GM06990 (cell line): ENCODE measurements at regions not wholly inside any gene's neighbourhood (a gene's known extent, or its start where the extent isn't known, plus 50 kb on each side); places are given as distances from the start of the nearest gene placed in this dataset.

Experiments
- DNase-seq: peaks from one replicate; pipeline ENCODE4 v3.0.0-alpha.2; 2011; ENCODE audit not compliant: insufficient read length; ENCODE audit errors: extremely low read depth
- H3K27me3 ChIP-seq: replicated peaks from 2 replicates; pipeline ENCODE4 v1.6.0; 2011; ENCODE audit warnings: low read length; ENCODE audit not compliant: control insufficient read depth, insufficient read depth
- H3K36me3 ChIP-seq: 2 replicates; pipeline ENCODE4 v1.5.1; 2011; ENCODE audit warnings: low read length; ENCODE audit not compliant: control insufficient read depth, insufficient read depth
- H3K4me3 ChIP-seq: replicated peaks from 2 replicates; pipeline ENCODE4 v1.5.1; 2011; ENCODE audit warnings: low read depth, mild to moderate bottlenecking, control low read depth, low read length
- TF ChIP-seq, protein P1 (sequence below): IDR thresholded peaks from 2 replicates; pipeline ENCODE4 v1.5.1; 2011; ENCODE audit warnings: low read length, control low read depth, mild to moderate bottlenecking, inconsistent platforms; ENCODE audit not compliant: insufficient read depth, poor library complexity, severe bottlenecking

GRCh38 chr11:45483416-45483815 lies 182.0 kb downstream of the CHST1 start:
- H3K27me3 ChIP-seq = peaks cover 1% of the 10 kb centered on the region; the same call in 1 of the 2 replicates
- TF ChIP-seq, protein P1, sequence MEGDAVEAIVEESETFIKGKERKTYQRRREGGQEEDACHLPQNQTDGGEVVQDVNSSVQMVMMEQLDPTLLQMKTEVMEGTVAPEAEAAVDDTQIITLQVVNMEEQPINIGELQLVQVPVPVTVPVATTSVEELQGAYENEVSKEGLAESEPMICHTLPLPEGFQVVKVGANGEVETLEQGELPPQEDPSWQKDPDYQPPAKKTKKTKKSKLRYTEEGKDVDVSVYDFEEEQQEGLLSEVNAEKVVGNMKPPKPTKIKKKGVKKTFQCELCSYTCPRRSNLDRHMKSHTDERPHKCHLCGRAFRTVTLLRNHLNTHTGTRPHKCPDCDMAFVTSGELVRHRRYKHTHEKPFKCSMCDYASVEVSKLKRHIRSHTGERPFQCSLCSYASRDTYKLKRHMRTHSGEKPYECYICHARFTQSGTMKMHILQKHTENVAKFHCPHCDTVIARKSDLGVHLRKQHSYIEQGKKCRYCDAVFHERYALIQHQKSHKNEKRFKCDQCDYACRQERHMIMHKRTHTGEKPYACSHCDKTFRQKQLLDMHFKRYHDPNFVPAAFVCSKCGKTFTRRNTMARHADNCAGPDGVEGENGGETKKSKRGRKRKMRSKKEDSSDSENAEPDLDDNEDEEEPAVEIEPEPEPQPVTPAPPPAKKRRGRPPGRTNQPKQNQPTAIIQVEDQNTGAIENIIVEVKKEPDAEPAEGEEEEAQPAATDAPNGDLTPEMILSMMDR = no peak
- DNase-seq = no peak
- H3K4me3 ChIP-seq = no peak overlapping the region
- no peaks in the 10 kb centered on the region for H3K36me3 ChIP-seq

GRCh38 chr11:45482331-45482730 lies 183.1 kb downstream of the CHST1 start:
- DNase-seq = no peak
- Histone ChIP-seq H3K4me3 (no peak overlapping the region), H3K36me3 (no peaks in the 10 kb centered on the region), H3K27me3 (peaks cover 3% of the 10 kb centered on the region; the same call in 1 of the 2 replicates)
- TF ChIP-seq, protein P1 = no peak

GRCh38 chr11:45481026-45481425 lies 184.4 kb downstream of the CHST1 start:
- TF ChIP-seq, protein P1 = no peak
- H3K4me3 ChIP-seq = no peak overlapping the region
- no peaks in the 10 kb centered on the region for H3K36me3 ChIP-seq
- H3K27me3 ChIP-seq = peaks cover 3% of the 10 kb centered on the region; the same call in 1 of the 2 replicates
- no peak for DNase-seq

DNA sequence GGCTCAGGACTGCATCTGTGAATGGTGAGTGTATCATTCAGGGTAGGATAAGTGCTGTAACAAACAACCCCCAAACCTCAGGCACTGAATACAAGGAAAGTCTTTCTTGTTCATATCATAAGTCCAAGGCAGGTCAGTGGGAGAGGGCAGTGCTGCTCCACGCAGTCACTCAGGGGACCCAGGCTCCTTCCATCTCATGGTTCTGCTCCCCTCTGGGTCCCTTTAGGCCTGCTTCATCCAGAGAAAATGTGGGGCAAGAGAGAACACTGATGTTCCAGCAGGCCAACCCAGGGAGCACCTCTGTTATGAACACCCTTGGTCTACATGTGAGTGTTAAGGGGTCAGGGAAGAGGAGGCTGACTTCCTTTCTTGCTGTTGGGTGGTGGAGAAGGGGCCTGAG lies 187.8 kb downstream of the CHST1 start:
- TF ChIP-seq, protein P1 = no peak
- DNase-seq = no peak
- H3K36me3 ChIP-seq = no peaks in the 10 kb centered on the region

DNA sequence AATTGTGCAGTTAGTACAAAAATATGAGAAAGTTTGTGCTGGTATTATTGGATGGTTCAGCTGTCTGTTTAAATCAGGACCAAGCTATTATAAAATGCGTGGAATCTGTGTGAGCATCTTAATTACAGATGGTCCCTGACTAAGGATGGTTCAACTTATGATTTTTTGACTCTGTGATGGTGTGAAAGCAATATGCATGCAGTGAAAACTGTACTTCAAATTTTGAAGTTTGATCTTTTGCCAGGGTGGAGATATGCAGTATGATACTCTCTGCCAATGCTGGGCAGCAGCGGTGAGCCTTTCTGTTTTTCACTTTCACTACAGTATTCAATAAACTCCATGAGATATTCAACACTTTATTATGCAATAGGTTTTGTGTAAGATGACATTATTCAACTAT lies 189.3 kb downstream of the CHST1 start:
- H3K27me3 ChIP-seq = peaks cover 3% of the 10 kb centered on the region
- no peaks in the 10 kb centered on the region for H3K36me3 ChIP-seq
- TF ChIP-seq, protein P1 = no peak
- DNase-seq = no peak
- H3K4me3 ChIP-seq = no peak overlapping the region

More for the DNA sequence above, 187.8 kb downstream of the CHST1 start:
- no peak overlapping the region for H3K4me3 ChIP-seq
- peaks cover 3% of the 10 kb centered on the region for H3K27me3 ChIP-seq

DNA sequence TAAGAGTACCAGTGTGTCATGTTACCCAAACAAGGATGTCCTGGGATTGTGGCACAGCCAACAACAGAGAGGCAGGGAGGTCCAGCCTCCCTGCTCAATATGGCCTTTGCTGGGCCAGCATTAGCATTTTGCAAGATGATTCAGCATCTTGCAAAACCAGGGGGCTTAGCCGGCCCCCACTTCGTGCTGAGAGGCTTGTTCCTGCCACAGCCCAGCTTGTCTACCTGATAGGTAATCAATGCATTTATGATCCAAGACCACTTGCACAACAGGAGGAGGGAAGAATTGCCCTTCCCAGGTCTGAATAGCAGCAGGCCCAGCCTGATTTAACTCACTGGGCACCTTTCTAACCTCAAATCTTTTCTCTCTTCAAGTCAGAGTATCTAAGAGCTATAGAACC lies 189.0 kb upstream of the SYT13 start:
- TF ChIP-seq, protein P1 = no peak
- peaks cover 1% of the 10 kb centered on the region for H3K27me3 ChIP-seq
- DNase-seq = no peak
- no peak overlapping the region for H3K4me3 ChIP-seq
- H3K36me3 ChIP-seq = no peaks in the 10 kb centered on the region
